Ishikawa (cell line): ENCODE measurements at regions not wholly inside any gene's neighbourhood (a gene's known extent, or its start where the extent isn't known, plus 50 kb on each side); places are given as distances from the start of the nearest gene placed in this dataset.

Source experiments
- CEBPB ChIP-seq: IDR thresholded peaks from 2 replicates; pipeline ENCODE4 v1.6.1; 2012
- CREB1 ChIP-seq: IDR thresholded peaks from 2 replicates; pipeline ENCODE4 v1.6.1; 2012; ENCODE audit warnings: low read depth
- EGR1 ChIP-seq: IDR thresholded peaks from 2 replicates; pipeline ENCODE4 v1.6.1; 2012
- EP300 ChIP-seq: IDR thresholded peaks from 2 replicates; pipeline ENCODE4 v1.6.1; 2012; ENCODE audit warnings: borderline replicate concordance
- FOXM1 ChIP-seq: IDR thresholded peaks from 2 replicates; pipeline ENCODE4 v1.6.1; 2012; ENCODE audit warnings: low read depth, borderline replicate concordance
- NFIC ChIP-seq: IDR thresholded peaks from 2 replicates; pipeline ENCODE4 v1.6.1; 2012
- RAD21 ChIP-seq: IDR thresholded peaks from 2 replicates; pipeline ENCODE4 v1.6.1; 2012; ENCODE audit warnings: low read depth
- REST ChIP-seq: IDR thresholded peaks from 2 replicates; pipeline ENCODE4 v1.6.1; 2012; ENCODE audit warnings: low read depth, mild to moderate bottlenecking
- TAF1 ChIP-seq: IDR thresholded peaks from 2 replicates; pipeline ENCODE4 v1.6.1; 2012; ENCODE audit warnings: low read depth, mild to moderate bottlenecking
- TCF12 ChIP-seq: IDR thresholded peaks from 2 replicates; pipeline ENCODE4 v1.6.1; 2012; ENCODE audit warnings: low read depth
- TEAD4 ChIP-seq: IDR thresholded peaks from 2 replicates; pipeline ENCODE4 v1.6.1; 2012
- YY1 ChIP-seq: IDR thresholded peaks from 2 replicates; pipeline ENCODE4 v1.6.1; 2012; ENCODE audit warnings: low read depth
- ZBTB7A ChIP-seq: IDR thresholded peaks from 2 replicates; pipeline ENCODE4 v1.6.1; 2012; ENCODE audit warnings: low read depth
- TF ChIP-seq, protein P1 (sequence below): IDR thresholded peaks from 2 replicates; pipeline ENCODE4 v1.6.1; 2012
- TF ChIP-seq, protein P2 (sequence below): IDR thresholded peaks from 2 replicates; pipeline ENCODE4 v1.6.1; 2012

- TF ChIP-seq RAD21 (no peak), TAF1 (no peak), FOXM1 (no peak)
Measured at GRCh38 chr2:479031-479430, 191.1 kb upstream of the ALKAL2 start.

- TF ChIP-seq NFIC (no peak), CREB1 (no peak), CEBPB (no peak), TEAD4 (no peak), TAF1 (no peak), RAD21 (no peak), TCF12 (no peak), FOXM1 (no peak), EP300 (no peak), EGR1 (no peak), YY1 (no peak), ZBTB7A (no peak), REST (no peak)
- TF ChIP-seq, protein P1, sequence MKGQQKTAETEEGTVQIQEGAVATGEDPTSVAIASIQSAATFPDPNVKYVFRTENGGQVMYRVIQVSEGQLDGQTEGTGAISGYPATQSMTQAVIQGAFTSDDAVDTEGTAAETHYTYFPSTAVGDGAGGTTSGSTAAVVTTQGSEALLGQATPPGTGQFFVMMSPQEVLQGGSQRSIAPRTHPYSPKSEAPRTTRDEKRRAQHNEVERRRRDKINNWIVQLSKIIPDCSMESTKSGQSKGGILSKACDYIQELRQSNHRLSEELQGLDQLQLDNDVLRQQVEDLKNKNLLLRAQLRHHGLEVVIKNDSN = no peak
- TF ChIP-seq, protein P2, sequence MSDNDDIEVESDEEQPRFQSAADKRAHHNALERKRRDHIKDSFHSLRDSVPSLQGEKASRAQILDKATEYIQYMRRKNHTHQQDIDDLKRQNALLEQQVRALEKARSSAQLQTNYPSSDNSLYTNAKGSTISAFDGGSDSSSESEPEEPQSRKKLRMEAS = no peak
Measured at GRCh38 chr2:471560-471959, 183.7 kb upstream of the ALKAL2 start.

GRCh38 chr2:469514-469913 is 181.6 kb upstream of the ALKAL2 start:
- TF ChIP-seq EP300 (no peak), TAF1 (no peak), RAD21 (no peak), FOXM1 (no peak), TCF12 (no peak), TEAD4 (no peak), EGR1 (no peak), REST (no peak)
- TF ChIP-seq, protein P1 = no peak

DNA sequence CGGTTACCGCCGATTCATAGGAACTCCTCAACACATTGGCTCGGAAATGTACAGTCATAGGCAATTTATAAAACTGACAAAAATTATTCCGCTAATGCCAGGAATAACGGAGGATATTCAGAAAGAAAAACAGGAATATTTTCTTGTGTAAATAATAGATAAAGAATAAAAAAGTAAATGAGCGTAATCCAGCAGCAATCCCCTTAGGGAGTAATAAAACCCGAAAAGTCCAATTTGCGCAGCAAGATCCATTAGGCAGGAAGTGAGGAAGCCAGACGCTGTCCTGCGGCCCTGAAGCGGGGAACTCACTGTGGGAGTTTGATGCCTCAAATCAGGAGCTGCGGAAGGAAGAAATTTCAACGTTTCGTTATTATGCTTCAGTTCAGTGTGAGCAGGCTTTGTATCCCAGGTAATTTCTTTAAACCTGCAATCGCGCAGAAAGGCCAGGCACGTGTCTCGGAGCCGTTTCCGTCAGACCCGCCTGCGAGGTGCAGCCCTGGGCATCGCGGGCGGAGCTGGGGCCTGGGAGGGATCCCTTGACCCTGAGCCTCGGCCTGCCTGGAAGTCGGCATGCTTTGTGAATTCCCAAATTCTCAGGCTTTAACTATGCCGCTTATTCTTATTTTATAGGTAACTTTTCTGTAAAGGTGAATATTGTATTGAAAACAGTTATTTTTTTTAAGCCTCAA is 180.9 kb upstream of the ALKAL2 start:
- TF ChIP-seq TEAD4 (no peak), REST (no peak), ZBTB7A (no peak), NFIC (no peak), EP300 (no peak), CREB1 (no peak), RAD21 (no peak), CEBPB (no peak), TCF12 (no peak)

- TF ChIP-seq REST = no peak
- TF ChIP-seq FOXM1 = no peak
- no peak for TF ChIP-seq NFIC
- TF ChIP-seq TEAD4 = no peak
- no peak for TF ChIP-seq TAF1
- no peak for TF ChIP-seq RAD21
Measured at GRCh38 chr2:467892-468647, 180.2 kb upstream of the ALKAL2 start.
